GOT3 (cell line): ENCODE measurements at regions not wholly inside any gene's neighbourhood (a gene's known extent, or its start where the extent isn't known, plus 50 kb on each side); places are given as distances from the start of the nearest gene placed in this dataset.
A peak's percentile ranks its signal among the peaks of the same experiment; 100 is the strongest.
"Not testable (repeated sequence)": the region's sequence is repeated elsewhere in the genome, so short reads cannot be mapped to it uniquely, and the experiment has no call there.

Source experiments
- DNase-seq: peaks from one replicate; lab custom pipeline; 2025; ENCODE audit warnings: mixed read lengths; lab: John Stamatoyannopoulos, UW

DNA sequence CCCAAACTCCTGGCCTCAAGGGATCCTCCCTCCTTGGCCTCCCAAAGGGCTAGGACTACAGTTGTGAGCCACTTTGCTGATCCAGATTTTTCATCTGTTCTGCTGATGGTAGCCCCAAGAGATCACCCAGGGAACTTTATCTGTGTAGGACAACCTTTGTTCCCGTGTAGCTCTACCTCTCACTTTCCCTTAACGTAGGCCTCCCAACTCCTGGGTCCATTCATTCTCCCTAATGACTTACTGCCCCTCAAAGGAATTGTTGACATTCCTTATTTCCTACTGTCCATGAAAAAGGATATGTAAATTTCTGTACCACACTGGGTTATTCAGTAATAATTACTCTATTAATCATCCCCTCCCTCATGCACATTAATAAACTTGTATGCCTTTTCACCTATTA, 51.0 kb upstream of the PHF24 start:
- no peak for DNase-seq

DNA sequence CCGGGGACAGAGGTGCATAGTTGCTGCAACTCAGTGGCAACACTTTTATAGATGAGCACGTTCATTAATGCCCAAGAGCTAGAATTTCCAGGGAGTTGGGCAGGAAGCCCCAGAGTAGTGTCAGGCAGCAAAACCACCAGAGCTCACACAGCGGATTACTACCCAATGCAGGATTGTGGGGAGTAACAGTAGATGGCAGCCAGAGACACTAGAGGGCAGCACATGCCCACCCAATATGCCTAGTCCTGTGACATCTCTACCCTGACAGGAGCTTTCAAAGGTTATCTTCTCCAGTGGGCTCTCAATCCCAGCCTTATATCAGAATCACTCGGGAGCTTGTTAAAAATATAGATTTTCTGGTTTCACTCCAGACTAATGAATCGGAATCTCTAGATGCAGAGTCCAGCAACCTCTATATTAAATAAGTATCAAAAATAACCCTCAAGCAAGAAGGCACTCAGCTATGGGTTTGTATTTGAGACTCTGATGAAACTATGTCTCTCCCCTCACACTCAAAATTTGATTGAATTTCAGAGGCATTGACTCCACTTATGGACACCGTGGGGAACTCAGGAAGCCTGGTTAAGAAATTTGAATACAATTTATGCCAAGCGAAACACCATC, 58.4 kb upstream of the PHF24 start:
- peak; percentile 1 for DNase-seq

DNA sequence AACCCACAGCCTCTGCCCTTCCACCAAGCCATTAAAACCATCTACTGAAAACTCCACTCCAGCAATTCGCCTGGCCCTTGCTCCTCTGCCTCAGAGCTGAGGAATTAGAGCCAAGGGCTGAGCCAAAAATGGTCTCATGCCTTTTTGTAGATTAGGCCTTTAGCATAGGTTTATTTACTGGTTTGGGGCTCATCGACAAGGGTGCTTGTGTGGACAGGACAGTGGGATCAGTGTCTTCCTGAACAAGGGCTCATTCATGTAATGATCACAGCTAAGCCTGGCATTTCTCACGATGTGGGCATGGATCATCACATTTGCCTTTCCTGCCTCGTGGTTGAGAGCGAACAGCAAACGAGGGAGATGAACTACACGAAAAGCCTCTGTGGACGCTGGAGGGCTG, 59.2 kb upstream of the PHF24 start:
- no peak for DNase-seq

DNA sequence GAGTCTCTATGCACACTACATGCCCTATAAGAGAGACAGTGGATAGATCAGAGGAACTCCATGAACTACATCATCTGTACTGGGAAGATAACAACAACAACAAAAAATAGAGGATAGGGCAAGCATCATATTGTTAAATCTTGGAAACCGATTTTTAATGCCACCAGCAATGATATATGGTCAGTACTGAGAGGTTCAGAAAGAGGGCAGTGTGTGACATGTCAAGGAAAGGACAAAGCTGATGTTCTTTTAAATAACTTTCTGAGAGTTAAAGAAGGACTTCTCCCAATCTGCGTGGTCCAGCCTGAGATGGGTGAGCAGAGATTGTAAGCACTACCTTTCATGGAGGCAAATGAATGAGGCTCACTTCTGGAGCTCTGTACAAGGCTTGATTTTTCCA, 62.0 kb upstream of the PHF24 start:
- no peak for DNase-seq

DNA sequence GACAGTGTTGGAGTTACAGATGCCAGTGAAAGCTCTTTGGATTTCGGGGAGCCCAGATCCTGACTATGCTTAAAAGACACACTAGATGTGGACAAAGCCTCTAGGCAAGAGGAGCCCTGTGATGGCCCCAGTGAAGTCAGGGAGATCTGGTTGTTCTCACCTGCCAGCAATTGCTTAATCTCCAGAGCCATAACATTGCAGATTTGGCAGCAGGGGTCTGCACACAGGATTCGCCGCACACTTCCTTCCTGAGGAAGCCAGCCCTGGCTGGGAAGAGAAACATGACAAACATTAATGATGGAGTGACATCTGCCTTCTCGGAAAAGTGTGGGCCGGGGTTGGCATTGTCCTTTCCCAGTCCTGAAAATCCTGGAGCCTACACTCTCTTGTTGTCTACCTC, 65.2 kb upstream of the PHF24 start:
- no peak for DNase-seq

DNA sequence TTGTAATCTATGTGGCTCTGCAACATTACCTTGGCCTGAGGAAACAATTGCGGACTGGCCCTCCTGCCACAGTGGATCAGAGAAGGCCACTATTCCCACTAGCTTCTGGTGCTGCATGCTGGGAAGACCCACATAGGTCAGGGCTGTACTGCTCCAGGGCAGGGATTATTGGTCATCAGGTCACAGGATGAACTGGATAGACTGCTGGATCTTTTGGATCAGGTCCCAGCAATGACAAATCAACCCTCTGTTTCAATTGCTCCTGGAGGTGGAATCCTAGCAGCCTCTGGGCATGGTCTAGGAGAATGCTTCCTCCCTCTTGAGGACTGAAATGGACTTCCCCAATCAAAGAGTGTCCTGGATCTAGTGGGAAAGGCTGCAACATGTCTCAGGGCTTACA, 66.7 kb upstream of the PHF24 start:
- DNase-seq: no peak

DNA sequence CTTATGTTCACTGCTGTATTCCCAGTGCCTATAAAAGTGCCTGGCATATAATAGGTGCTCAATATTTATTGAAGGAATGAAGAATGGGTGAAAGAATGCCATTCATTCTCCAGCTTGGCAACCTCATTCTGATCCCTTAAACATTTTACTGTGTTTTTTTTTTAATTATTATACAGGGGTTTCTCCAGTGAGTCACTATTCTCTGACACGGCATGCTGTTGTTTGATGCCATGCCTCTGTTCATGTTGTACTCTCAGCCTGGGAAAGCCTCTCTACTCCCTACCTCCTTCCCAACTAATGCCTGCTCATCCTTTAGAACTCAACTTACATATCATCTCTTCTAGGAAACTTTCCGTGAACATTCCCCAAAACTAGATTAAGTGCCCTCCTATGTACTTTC, 70.2 kb upstream of the PHF24 start:
- DNase-seq: no peak

DNA sequence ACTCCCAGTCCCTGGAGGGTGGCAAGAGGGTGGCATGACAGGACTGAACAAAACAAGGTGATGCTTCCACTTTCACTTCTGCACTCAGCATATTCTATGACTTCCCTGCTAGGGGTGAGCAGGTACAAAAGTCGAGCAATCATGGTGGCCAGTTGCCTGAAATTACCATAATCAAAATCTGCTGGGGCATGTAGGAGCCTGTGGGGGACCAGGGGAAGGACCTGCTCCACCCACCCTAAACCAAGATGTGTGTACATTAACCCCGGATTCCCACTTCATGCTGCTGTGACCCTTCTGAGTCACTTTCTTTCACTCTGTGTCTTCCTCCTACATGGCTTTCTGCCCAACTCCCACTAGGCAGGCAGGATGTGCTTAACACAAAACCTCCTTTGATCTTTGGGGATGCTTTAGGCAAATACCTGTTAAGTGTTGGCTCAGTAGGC, 73.3 kb upstream of the PHF24 start:
- DNase-seq: no peak

DNA sequence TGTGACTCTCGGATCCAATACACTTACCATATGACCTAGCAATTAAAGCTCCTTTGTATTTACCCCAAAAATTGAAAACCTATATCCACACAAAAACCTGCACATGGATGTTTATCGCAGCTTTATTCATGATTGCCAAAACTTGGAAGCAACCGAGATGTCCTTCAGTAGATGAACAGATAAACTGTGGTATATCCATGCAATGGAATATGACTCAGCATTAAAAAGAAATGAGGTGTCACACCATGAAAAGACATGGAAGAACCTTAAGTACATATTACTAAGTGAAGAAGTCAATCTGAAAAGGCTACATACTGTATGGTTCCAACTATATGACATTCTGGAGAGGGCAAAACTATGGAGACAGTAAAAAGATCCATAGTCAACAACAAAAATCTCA, 82.0 kb upstream of the PHF24 start:
- DNase-seq: no peak

DNA sequence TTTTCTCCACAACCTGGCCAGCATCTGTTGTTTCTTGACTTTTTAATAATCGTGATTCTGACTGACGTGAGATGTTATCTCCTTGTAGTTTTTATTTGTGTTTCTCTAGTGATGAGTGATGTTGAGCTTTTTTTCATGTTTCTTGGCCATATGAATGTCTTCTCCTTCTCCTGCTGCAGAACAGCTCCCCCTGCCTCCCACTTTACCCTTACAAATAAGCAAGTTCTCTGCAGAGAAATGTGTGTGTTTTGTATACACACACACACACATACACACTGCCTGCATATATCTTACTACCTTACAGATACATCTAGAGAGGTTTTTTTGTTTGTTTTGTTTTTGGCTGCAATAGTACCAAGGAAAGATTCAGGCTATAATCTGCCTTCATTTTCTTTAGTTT, 88.7 kb upstream of the PHF24 start:
- DNase-seq: no peak

DNA sequence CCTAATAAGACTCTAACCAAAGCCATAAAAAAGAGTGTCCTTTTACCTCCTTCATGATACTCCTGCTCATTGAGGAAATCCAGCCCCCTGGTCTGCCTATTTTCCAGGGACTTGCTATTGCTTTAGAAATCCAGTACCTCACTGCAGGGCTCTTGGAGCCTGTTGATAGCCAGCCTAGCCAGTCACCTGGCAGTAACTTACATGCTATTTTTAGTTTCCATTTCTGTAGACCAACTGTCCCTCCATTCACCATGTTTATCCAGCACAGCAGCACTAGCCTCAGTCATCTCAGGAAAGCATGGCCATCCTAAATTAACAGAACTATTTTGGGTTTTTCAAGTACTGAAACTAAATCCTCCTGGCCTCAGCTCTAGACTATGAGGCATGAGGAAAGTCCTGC, 91.5 kb upstream of the PHF24 start:
- DNase-seq: no peak

DNA sequence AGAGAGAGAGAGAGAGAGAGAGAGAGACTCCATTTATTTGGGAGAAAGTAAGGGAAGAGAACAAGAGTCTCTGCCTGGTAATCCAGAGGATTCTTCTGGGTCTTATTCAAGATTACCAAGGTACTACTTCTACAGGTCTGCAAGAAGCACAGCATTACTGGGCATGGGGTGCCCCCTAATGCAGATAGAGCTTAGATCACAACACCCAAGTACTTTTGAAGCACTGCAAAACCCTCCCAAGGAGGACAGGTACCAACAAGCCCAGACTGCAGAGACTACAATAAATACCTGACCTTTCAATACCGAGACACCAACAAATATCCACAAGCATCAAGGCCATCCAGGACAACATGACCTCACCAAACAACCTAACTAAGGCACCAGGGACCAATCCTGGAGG, 94.7 kb upstream of the PHF24 start:
- DNase-seq: no peak

DNA sequence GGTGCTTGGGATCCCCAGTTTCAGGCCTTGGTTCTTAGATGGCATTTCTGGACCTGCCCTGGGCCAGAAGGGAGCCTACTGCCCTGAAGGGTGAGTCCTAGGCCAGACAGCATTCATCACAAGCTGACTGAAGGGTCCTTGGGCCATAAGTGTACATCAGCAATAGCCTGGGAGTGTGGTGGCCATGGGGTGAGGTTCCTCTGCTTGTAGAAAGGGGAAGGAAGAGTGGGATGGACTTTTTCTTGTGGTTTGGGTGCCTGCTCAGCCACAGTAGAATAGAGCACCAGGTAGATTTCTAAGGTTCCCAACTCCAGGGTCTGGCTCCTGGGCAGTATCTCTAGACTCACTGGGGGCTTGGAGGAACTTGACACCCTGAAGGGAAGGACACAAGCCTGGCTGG, 95.2 kb upstream of the PHF24 start:
- DNase-seq: no peak

DNA sequence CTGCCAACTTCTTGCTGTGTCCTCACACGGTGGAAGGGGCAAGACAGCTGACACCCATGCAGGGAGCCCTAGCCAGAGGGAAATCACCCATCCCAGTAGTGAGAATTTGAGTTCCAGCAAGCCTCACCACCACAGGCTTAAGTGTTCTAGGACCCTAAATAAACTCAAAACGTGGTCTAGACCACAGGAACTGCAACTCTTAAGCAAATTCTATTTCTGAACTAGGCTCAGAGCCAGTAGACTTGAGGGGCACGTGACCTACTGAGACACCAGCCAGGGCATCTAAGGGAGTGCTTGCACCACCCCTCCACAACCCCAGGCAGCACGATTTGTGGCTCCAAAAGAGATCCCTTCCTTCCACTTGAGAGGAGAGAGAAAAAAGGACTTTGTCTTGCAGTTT, 96.0 kb upstream of the PHF24 start:
- no peak for DNase-seq

DNA sequence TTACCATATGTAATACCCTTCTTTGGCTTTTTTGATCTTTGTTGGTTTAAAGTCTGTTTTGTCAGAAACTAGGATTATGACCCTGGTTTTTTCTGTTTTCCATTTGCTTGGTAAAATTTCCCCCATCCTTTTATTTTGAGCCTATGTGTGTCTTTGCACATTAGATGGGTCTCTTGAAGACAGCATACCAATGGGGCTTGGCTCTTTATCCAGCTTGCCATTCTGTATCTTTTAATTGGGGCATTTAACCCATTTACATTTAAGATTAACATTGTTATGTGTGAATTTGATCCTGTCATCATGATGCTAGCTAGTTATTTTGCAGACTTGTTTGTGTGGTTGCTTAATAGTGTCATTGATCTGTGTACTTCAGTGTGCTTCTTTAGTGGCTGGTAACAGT, 103.1 kb upstream of the PHF24 start:
- DNase-seq: not testable (repeated sequence)

DNA sequence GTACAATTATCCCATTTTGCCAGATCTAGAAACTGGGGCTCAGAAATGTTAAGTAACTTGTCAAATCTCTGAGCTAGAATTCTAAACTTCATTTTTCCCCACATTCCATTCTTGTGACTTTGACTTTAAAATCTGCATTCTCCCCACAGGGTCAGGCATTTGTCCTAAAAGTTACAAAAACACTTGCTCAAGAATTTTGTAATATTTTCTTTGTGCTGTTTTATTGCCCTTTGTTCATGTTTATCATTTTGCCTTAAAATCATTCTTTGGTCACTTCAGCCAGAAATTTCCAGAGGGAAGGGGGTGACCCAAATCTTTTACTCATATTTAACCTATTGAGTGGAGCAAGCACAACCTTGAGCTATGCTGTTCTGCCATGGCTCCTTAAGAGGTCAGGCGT, 120.1 kb upstream of the CCL21 start:
- DNase-seq: no peak

DNA sequence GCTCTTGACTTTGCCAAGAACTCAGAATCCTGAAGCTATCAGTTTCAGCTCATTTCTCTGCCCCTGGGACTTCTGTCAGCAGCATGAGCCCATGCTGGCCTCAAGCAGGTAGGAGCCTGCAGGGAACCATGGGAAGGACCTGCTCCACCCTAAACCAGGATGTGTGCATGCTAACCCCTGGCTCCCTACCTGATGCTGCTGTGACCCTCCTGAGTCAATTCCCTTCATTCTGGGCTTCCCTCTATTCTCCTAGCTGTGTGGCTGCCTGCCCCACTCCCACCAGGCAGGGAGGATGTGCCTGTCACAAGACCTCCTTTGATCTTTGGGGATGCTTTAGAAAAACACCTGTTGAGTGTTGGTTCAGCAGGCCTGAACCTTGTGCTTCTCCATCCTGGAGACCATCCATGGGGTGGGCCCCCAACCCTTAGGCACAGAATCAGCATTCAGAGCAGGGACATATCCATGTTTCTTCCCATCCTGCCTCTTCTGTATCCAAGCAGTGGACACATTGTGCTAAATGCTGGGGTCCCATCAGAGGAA, 117.1 kb upstream of the CCL21 start:
- no peak for DNase-seq

DNA sequence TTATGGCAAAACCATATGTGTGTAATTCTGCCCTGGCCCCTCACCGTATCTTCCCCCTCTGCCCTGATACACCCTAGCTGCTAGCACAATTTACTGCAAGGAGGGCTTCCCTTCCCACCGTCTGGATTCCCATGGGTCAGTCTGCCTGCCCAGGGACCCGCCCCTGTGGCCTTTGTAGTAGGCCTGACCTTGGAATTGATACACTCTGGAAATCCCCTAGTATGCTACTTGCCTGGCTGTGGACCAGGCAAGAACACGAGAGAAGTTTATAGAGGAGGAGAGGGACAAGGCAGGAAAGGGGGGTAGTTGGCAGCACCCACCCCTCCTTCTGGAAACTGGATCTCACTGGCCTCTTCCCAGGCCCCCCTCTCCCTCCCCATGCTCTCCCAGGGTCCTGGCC, 115.8 kb upstream of the CCL21 start:
- DNase-seq: no peak

DNA sequence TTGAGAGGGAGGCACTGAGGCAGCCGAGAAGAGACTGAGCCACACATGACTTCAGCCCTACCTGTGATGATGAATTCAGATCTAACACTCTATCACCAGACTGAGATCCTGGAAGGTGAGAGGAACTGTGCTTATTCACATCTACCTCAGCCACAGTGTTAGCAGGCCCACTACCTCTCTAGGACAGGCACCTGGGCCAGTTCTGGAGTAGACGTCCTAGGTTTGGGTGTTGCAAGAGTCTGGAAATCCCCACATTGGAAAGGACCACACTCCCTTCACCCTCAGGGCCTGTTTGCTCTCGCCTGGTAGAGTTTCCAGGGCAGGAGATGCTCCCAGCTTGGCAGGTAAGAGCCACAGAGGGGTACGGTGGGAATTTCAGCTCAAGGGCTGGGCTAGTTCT, 113.8 kb upstream of the CCL21 start:
- no peak for DNase-seq

DNA sequence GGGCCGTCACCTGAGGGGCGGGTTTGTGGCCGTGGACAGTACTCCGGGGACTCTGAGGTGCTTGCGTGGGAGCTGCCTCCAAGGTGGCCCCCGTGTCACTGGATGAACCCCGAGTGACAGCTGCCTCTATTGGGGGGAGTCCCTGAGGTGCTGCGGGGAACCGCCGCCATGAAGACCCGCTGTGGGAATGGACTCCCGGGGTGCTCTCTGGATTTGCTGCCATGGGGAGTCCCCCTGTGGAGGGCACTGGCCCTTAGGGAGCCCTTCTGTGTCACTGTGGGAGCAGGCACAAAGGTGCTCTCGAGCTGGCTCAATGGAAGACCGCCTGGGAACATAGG, 100.2 kb upstream of the CCL21 start:
- no peak for DNase-seq

DNA sequence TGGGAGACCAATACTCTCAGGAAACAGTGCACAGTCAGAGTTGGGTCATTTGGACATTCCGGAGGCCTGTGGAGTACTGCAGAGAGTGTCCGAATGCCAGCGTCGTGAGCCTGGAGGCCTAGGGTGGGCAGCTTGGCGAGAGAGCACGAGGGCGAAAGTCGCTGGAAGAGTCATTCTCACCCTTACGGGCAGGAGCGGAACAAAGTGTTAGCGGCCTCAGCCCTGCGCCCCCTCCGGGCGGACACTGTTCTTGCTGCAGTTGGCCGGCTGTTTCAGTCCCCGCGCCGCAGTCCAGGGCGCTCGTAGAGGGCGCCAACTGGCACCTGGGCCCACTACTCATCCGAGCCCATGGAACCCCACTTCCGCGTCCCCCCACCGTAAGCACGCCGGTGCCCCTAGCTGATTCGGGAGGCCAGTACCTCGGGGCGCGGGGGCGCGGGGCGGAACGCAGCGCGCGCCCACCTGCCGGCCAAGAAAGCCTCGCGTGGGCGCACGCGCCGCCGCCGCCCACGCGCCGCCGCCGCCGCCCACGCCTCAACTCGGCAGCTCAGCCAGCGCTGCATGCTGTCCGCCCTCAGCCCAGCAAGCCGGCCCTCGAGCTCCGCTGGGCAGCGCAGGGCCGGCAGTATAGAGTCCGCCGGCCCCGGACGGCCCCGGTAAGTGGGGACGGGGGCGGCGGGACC, 99.7 kb upstream of the CCL21 start:
- DNase-seq: no peak

DNA sequence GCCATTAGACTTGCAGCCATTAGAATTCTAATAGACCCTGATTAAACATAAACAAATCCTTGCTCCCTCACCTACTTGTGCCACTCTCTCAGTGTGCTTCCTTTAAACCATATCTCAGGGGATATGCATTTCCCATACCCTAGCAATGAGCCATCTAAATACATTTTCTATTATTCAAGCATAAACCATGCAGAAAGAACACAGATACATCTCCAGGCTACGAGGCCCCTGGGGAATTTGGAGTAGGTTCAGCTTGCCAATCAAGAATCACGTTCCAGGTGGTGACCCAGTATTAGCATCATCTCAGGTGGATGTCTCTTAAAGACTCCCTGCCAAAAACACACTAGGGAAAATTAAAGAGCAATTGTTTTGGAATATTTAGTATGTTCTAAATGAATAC, 93.0 kb upstream of the CCL21 start:
- no peak for DNase-seq

DNA sequence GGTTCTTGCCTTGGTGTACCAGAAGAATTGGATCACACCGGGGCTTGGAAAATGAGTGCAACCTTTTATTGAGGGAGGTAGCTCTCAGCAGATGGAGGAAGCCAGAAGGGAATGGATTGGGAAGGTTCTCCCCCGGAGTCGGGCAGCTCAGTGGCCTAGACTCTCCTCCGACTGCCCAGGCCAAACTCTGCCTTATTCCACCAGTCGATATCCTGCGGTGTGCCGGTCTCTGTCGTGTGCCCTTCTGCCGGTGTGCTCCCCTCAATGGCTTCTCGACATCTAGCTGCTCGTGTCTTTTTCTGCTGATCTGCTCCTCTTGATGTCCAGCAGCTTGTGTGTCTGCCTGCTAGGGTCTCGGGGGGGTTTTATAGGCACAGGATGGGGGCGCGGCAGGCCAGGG, 87.4 kb upstream of the CCL21 start:
- DNase-seq: no peak

DNA sequence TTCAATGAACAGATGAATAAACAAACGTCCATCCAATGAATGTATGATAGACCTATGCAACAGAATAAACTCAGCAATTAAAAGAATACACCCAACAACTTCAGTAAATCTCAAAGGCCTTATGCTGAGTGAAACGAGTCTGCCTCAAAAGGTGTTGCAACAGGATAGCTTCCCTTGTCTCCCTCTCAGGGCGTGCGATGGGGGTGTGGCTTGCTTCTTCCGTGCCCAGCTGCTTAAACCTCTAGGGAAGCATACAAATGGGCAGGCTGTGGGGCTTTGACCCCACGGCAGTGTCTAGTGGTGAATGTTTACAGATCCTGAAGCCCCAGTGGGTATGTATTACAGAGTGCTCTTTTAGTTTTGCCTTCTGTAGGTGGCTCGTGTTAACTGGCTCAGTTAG, 87.0 kb upstream of the CCL21 start:
- no peak for DNase-seq
